GM19468 (cell line): ENCODE measurements at regions not wholly inside any gene's neighbourhood (a gene's known extent, or its start where the extent isn't known, plus 50 kb on each side); places are given as distances from the start of the nearest gene placed in this dataset.

Experiments used
- ATAC-seq: cut with Tn5 transposase; IDR thresholded peaks from one replicate; pipeline ENCODE4 v1.9.1; 2021; ENCODE audit warnings: mild to moderate bottlenecking, moderate library complexity, moderate number of reproducible peaks; ENCODE audit not compliant: unreplicated experiment; ENCODE audit errors: extremely low read depth

DNA sequence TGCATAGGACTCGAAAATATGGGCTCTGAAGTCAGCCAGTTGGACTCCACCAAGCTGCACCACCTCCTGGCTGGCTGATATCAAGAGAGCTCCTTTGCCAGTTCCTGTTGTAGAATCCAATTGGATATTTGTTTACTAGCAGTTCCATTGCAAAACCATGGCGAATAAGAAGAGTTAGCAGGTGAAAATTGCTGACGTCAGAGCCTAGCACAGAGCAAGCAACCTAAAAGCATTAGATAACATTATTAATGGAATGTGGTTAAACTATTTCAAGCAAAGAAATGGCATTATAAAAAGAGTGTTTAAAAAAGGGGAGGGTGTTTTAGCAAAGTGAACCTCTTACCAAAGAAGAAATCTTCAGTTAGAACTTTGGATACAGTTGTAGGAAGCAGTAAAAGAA, 1816.3 kb upstream of the TENM3 start:
- ATAC-seq: no peak

DNA sequence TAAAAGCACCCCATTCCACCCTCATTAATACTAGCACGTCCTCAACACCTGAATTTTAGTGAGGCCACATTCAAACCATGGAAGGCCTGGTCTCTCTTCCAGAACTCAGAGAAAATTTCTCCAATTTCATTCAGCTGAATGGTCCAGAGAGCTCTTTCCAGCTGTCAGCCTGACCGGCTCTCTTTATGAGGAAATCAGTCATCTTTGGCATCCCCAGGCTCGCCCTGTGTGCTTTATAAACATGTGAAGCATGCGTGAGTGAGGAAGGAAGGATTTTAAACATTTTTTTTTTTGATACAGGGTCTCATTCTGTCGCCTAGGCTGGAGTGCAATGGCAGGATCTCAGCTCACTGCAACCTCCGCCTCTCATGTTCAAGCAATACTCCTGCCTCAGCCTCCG, 1812.9 kb upstream of the TENM3 start:
- no peak for ATAC-seq

DNA sequence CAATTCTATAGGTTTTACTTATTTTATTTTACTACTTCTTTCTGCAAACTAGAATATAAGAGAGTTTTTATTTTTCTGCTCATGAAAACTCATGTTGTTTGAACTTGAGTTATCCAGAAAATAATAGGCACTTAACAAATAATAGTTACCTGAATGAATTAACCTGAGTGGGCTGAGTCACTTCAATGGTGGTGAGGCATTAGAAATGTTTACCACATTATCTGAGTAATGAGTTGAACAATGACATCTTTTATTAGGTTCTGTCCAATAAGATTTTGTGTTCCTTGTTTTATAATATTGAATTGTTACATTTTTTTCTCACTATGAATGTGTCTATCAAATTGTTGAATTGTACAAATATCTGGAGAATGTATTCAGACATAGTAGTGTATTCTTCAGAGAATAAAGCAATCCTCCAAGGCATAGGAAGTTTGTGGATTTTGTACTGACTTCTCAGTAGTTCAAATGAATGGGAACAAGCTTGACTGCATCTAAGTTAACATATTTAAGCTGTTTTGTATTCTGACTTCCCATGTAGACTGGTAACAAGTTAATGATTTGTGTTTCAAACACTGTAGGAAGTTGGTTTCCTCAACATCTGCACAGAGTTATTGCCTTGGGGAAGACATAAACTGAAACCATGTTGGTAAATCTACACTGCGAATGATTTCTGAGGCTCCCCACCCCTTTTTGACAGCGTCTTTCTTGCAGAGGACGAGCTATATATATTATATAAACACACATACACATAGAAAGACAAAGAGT, 1808.9 kb upstream of the TENM3 start:
- peak; percentile 61 for ATAC-seq

DNA sequence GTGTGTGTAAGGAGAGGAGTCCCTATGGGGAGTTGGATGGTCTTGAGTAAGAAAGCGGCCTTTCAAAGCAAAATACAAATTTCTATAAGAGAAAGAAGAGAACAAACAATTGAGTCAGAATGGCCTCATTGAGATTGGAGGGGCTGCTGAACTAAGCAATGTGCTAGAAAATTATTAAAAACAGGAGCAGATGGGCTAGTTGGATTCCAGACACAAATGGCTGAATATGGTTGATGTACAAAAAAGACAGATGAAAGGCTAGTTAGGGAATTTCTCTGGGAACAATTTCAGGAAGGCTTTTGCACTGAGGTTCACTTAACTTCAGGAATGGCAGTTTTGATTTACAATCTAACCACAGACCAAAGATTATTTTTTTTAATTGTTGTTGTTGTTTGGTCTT, 1806.8 kb upstream of the TENM3 start:
- no peak for ATAC-seq

DNA sequence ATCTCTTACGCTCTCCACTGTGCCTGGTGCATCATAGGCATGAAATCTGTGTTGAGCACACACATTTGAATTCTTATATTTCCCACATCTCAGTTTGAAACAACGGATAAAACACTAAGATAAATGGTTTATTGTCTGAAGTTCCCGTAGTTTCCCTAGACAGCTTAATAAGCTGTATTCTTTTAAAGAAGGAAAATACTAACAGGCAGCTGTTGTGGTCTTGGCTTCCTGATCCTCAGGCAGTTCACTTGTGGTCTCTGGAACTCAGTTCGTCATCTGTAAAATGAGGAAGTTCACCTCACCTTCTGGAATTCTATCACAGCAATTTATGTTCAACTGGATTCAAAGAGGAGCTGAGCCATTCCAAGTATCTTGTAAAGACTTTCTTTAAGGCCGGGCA, 1805.6 kb upstream of the TENM3 start:
- no peak for ATAC-seq

DNA sequence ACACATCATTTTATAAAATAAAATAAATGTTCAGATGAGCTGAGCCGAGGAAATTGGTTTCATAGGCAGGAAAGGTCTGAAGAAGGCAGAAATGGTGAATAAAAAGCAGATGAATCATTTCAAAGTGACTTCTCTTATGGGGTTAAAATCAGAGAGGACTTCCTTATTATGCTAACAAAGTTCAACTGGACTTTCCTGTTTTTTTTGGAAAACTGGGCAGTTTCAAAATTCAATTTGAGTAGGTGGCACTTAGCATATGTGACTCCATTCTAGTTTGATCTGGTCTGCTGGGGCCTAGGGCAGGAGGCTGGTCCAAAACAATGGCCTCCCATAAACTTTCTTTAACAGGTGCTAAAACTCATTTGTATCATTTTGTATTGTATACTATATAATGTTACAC, 1794.9 kb upstream of the TENM3 start:
- ATAC-seq: no peak

DNA sequence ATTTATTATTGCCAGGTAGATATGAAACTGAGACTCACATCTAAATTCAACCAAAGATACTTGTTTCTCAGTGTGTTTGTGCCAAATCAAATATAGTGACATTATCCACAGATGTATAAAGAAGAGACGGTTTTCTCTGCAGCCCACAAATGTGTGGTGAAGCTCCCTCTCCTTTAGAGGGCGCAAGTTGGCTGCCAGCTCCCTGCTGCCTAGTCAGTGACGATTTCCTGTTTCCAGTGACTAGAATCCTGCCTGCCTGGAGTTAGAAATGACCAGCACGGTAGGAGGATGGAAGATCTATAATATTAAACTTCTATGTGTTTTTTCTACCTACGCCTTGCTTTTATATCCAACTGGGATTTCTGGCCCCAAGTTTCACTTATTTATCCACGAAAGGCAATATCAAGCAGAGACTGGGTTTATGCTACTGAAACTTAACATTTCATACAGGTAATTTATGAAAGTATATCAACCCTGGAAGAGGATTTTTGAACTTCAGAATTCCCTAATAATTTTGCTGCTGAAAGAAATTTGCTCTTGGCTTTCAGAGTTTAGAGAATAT, 1793.7 kb upstream of the TENM3 start:
- ATAC-seq: no peak

DNA sequence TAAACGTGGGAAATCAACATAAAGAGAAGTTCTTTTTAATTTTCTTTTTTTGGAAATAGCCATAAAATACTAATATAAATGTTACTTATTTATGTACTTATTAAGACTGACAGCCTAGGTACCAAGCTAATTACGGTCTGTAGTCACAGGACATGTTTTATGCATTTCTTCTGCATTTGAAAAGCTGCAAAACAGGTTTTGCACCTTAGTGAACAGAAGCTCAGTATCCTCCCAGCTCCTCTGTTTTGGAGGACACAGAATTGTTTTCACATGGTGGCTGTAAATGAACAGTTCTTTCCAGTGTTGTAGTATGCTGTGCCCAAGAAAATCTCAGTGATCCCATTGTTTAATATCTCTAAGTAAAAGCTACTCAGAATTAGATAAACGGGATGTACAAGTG, 1788.0 kb upstream of the TENM3 start:
- no peak for ATAC-seq

DNA sequence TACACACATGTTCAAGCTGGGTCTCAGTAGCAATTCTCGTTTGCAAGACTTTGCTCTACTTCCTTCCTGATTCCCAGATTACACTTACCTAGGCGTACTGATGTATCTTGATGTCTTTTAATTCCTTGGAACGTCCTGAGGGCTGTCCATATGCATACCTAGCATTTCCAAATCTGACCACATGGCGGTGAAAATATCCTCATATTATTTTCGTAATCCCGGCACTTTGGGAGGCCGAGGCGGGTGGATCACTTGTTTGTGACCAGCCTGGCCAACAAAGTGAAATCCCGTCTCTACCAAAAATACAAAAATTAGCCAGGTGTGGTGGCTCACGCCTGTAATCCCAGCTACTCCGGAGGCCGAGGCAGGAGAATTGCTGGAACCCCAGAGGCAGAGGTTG, 1786.3 kb upstream of the TENM3 start:
- no peak for ATAC-seq

DNA sequence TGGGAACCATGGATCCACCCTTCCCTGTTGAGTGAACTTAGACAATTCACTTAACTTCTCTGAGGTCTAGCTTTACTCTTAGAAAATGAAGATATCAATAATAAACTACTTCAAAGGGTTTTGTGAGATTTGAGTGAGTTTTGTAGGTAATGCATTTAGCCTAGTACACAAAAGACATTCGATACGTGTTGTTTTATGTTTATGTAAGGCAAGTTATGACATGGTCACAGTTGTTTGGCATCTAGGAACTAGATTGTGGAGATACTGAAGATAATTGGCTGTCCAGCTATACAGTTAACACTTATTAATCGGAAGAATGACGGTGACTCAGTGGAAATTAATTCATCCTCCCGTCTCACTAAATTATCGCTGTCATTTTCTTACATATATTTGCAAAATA, 1781.1 kb upstream of the TENM3 start:
- no peak for ATAC-seq

DNA sequence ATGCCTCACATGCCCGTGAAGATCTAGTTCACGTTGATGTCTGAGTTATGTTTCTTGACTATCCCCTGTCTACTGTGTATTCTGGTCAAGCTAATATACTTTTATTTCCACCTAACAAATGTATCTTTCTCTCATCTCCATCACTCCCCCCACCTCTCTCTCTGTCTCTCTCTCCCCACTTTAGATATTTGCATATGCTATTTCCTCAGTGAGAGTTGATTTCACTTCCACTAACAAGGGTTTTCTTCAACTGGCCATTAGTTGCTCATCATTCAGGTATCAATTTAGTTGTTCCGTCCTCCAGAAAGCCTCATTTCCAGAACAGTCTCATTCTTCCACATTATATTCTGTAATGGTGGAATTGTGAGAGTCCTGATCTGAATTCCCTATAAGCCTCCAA, 1777.8 kb upstream of the TENM3 start:
- ATAC-seq: no peak

DNA sequence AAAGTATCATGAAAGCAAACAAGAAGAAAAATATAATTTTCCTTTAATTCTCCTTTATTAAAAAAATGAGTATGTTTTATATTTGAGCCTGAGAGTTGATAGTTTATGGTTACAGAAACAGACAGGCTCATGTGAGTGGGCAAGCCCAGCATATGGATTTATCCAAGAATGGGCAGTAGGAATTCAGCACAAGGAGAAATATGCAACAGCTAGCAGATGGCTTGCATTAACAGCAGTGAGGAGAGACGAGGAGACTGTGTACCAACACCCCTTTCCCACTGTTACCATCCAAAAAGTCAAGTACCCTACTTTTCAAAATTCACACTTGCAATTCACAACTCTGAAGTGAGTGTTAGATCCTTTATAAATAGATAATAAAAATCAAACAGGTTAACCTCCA, 1760.2 kb upstream of the TENM3 start:
- ATAC-seq: no peak

DNA sequence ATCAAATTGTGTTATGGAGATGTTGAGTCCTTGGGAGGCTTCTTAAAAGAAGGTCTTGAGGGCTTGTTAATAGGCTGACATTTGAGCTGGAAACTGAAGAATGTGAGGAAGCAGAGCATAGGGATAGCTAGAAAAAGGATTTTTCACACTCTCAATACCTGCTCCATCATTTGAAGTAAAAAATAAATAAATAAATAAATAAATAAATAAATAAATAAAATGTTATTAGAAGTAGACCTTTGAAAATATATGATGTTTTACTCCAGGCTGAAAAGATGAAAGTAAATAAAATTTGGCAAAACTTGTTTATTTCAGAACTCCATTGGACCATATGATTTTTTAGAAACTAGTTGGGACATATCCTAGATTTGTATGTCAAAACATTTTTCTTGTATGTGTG, 1757.8 kb upstream of the TENM3 start:
- ATAC-seq: no peak

DNA sequence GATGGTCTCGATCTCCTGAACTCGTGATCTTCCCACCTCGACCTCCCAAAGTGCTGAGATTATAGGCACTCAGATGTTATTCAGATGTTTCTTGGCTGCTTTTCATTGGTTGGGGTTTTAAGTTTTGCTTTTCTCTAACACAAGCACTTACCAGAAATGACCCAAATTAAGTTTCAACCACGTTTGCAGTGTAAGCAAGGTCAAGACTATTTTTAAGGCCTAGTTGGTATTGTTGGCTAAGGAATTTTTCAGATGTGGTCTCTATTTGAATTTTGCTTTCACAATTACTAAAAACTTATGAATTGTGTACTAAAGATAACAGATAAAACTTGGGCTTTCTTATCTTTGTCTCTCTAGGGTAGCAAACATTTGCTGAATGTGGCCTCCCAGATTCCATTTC, 1756.9 kb upstream of the TENM3 start:
- no peak for ATAC-seq

DNA sequence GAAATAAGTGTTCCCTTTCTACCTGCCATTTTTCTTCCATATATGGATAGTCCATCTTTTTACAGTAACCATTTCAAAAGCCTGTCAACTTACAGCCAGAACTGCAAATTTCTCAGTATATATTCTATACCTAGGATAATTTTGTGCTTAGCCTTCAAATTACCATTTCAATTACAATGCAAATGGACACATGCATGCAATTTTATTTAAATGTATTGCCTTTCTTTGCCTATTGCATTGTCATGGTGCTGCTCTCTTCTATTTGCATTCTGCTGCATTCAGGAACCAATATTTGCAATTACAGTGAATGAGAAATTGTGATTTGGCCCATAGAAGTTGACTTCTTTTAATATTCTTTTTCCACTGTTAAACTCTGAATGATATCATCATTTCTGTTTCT, 1753.4 kb upstream of the TENM3 start:
- no peak for ATAC-seq

DNA sequence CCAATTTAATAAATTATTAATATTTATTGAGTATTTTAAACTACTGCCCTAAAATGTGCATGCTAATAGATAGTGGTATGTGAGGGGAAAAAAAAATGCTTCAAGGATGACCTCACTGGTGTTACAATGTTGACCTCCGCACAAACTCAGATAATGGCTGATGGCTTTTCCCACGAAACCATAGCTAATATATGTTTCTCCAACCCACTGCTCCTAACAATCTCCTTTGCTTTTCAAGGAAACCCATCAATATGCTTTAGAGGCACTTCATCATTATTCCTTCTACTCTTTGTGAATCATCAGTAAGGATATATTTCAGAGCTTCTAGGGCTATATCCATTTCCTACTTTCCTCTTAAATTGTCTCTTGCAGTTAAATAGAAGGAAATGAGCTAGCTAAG, 1752.0 kb upstream of the TENM3 start:
- ATAC-seq: no peak

DNA sequence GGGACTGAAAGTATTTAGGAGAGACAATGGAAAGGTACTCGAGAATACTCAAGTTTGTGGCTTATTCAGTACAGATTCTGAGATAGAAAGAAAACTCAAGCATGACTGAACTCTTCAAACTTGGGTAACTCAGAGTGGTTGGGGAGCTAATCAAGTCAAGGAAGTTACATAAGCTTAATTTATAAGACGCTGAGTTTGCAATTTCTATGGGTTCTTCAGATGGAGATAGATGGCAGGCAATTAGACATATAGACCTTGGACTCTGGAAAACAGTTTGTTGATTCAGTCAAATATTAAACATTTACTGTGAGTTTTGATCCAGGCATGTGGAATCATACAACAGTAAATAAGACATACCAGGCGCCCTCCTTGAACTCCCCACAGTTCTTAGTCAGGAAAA, 1749.9 kb upstream of the TENM3 start:
- ATAC-seq: no peak

DNA sequence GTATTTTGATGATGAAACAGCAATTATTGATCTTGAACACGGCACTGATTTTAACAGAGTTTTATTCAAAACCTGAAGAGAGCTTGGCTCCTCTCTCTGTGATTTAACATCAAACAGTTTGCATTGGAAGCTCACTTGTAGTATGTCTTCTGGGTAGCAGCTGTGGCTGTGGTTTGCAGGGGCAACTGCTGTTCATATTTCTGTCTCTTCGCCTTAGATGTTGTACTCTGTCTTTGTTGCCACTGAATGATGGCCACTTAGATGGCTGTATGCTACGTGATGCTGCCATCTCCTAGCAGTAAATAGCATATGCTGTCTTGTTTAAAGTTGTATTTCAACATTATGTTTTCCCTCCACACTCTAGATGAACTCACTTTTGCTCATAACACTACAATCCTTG, 1743.0 kb upstream of the TENM3 start:
- no peak for ATAC-seq

DNA sequence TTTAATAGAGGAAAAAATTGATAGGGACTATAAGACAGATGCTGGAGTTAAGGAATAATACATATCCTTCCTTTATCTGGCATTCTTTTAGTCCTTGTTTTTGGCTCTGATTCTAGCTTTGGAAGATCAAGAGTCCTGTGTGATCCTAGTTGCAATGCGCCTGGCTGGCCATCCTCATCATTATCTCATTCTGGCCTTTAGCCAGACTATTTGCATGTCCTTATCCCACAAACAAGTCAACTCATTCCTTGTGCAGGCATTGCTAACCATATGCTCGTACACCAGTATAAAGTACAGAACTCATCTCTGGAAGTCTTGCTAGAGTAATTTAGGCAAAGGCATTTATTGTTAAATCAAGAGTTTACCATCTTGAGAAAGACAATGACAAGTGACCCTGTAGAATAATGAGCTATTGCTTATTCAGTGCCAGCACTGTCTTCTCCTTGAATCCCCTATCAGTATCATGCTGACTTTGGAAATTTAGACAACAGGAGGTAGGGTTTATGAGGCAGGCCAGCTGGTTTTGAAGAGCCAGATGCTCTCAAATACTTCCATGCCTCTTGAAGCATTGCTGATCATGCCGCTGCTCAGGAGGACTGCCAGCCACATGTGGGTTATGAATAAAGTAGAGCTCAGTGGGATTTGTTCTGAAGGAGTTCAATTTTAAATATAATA, 1730.3 kb upstream of the TENM3 start:
- no peak for ATAC-seq

DNA sequence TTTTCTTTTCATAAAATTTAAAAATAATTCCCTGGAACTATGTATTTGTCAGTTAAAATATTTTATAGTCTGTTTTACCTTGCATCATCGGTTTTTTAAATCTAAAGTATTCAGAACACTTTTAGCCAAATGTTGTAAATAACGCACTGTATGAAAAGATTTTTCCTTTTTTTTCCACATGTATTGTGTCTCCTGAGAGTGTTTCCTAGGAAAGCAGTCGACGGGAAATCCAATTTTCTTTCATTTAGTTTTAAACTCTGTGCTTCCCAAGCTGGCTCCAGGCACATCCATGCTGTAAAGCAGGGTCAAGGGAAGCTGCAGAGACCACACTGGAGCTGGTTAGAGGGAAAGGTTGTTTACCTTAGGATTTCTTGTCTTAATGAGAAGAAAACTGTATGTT, 1724.3 kb upstream of the TENM3 start:
- ATAC-seq: no peak

DNA sequence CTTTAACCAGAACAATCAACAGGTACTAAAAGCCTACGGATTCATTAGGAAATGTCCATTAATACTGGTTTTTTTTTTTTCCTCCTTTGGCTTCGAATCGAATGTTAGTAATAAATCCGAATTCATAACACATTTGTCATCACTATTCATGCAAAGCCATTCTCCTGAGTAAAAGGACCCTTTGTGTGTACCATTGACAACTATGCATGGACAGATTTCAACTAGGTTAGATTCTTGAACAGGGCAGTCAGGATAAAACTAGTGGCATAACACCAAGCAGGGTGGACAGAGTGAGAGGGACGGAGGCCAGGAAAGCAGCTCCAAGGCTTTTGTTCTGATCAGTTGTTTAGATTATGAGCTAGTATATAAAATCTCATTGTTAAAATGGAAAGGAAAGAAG, 1722.0 kb upstream of the TENM3 start:
- ATAC-seq: no peak
